Smooth muscle cell (in vitro differentiated cells): ENCODE measurements at regions not wholly inside any gene's neighbourhood (a gene's known extent, or its start where the extent isn't known, plus 50 kb on each side); places are given as distances from the start of the nearest gene placed in this dataset.

Experiments
- DNase-seq: peaks from one replicate; lab custom pipeline; 2025; ENCODE audit not compliant: unreplicated experiment; lab: John Stamatoyannopoulos, UW
- H2AFZ ChIP-seq: fragments of 200-600 bp; sonication (generic); 2 replicates; pipeline ENCODE4 v1.6.0; 2016; ENCODE audit warnings: antibody characterized with exemption, low read depth, mild to moderate bottlenecking
- H3F3A ChIP-seq: fragments of 200-600 bp; sonication (generic); 2 replicates; pipeline ENCODE4 v1.6.0; 2017; ENCODE audit warnings: antibody characterized with exemption, low read depth
- H3K27ac ChIP-seq: fragments of 200-600 bp; sonication (generic); 2 replicates; pipeline ENCODE4 v1.5.1; 2016; ENCODE audit warnings: low read depth, mild to moderate bottlenecking
- H3K27me3 ChIP-seq: fragments of 200-600 bp; sonication (generic); 2 replicates; pipeline ENCODE4 v1.6.1; 2016; ENCODE audit warnings: low read depth, mild to moderate bottlenecking
- H3K36me3 ChIP-seq: fragments of 200-600 bp; sonication (generic); 2 replicates; pipeline ENCODE4 v1.5.1; 2016; ENCODE audit warnings: low read depth
- H3K4me1 ChIP-seq: fragments of 200-600 bp; sonication (generic); 2 replicates; pipeline ENCODE4 v1.5.1; 2016; ENCODE audit warnings: low read depth
- H3K4me2 ChIP-seq: fragments of 200-600 bp; sonication (generic); 2 replicates; pipeline ENCODE4 v1.6.0; 2016; ENCODE audit warnings: mild to moderate bottlenecking
- H3K4me3 ChIP-seq: fragments of 200-600 bp; sonication (generic); 2 replicates; pipeline ENCODE4 v1.5.1; 2016; ENCODE audit warnings: mild to moderate bottlenecking
- H3K79me2 ChIP-seq: fragments of 200-600 bp; sonication (generic); 2 replicates; pipeline ENCODE4 v1.6.0; 2016; ENCODE audit warnings: low read depth, mild to moderate bottlenecking
- H3K9ac ChIP-seq: fragments of 200-600 bp; sonication (generic); 2 replicates; pipeline ENCODE4 v1.6.0; 2016; ENCODE audit warnings: low read depth
- H3K9me3 ChIP-seq: fragments of 200-600 bp; sonication (generic); replicated peaks from 2 replicates; pipeline ENCODE4 v1.5.1; 2016; ENCODE audit warnings: low read depth
- H4K20me1 ChIP-seq: fragments of 200-600 bp; sonication (generic); 2 replicates; pipeline ENCODE4 v1.6.0; 2016; ENCODE audit warnings: low read depth
- CTCF ChIP-seq: fragments of 200-600 bp; sonication (generic); IDR thresholded peaks from 2 replicates; pipeline ENCODE4 v1.5.1; 2017; ENCODE audit warnings: borderline replicate concordance, mild to moderate bottlenecking, antibody characterized with exemption; ENCODE audit not compliant: insufficient read depth, poor library complexity, severe bottlenecking
- WGBS: methylation state at CpG from one replicate; pipeline ENCODE4 v1.1.7; 2016; ENCODE audit warnings: low lambda C conversion rate; 5-methylcytosine and 5-hydroxymethylcytosine counted together

GRCh38 chr6:27811451-27811772 lies 100.8 kb downstream of the OR2B2 start:
- no peak for TF ChIP-seq CTCF
- H3K4me2 ChIP-seq = peak overlapping the region; percentile 87
- H3K4me3 ChIP-seq = peak overlapping the region; percentile 78

GRCh38 chr6:27810768-27811450 lies 101.3 kb downstream of the OR2B2 start:
- Histone ChIP-seq H3K27me3 (no peaks in the 10 kb centered on the region), H3K4me3 (peak overlapping the region; percentile 78), H3F3A (peaks cover 42% of the 10 kb centered on the region), H3K9ac (peak overlapping the region; percentile 74), H3K27ac (peak overlapping the region; percentile 82), H3K4me1 (peaks cover 22% of the 10 kb centered on the region), H3K36me3 (no peaks in the 10 kb centered on the region), H2AFZ (peak overlapping the region; percentile 68), H3K9me3 (no peaks in the 10 kb centered on the region), H3K79me2 (no peaks in the 10 kb centered on the region), H4K20me1 (no peaks in the 10 kb centered on the region), H3K4me2 (peak overlapping the region; percentile 87)
- TF ChIP-seq CTCF = no peak
- no peak for DNase-seq
- 10% methylated on average over 11 of the region's 11 CpGs for WGBS

More at GRCh38 chr6:27811451-27811772, 100.8 kb downstream of the OR2B2 start:
- Histone ChIP-seq H3K27me3 (no peaks in the 10 kb centered on the region), H3K9ac (no peak overlapping the region), H3K27ac (peak overlapping the region; percentile 82), H2AFZ (no peak overlapping the region), H3K36me3 (no peaks in the 10 kb centered on the region), H3K9me3 (no peaks in the 10 kb centered on the region), H3F3A (peaks cover 39% of the 10 kb centered on the region), H4K20me1 (no peaks in the 10 kb centered on the region), H3K79me2 (no peaks in the 10 kb centered on the region), H3K4me1 (peaks cover 22% of the 10 kb centered on the region)
- no peak for DNase-seq

- H3K79me2 ChIP-seq = no peaks in the 10 kb centered on the region
- peaks cover 42% of the 10 kb centered on the region for H3F3A ChIP-seq
- peak overlapping the region; percentile 74 for H3K9ac ChIP-seq
- H3K27me3 ChIP-seq = no peaks in the 10 kb centered on the region
- H3K4me2 ChIP-seq = peak overlapping the region; percentile 87
- no peak for TF ChIP-seq CTCF
- DNase-seq = no peak
- no peaks in the 10 kb centered on the region for H3K36me3 ChIP-seq
- H4K20me1 ChIP-seq = no peaks in the 10 kb centered on the region
- WGBS = 1% methylated on average over 51 of the region's 51 CpGs
- H3K4me3 ChIP-seq = peak overlapping the region; percentile 78
- peak overlapping the region; percentile 82 for H3K27ac ChIP-seq
- no peaks in the 10 kb centered on the region for H3K9me3 ChIP-seq
- H3K4me1 ChIP-seq = peaks cover 22% of the 10 kb centered on the region
- H2AFZ ChIP-seq = peak overlapping the region; percentile 68
These were observed 102.0 kb downstream of the OR2B2 start for GRCh38 chr6:27809939-27810767.
